ENCODE measurements at regions not wholly inside any gene's neighbourhood (a gene's known extent, or its start where the extent isn't known, plus 50 kb on each side); places are given as distances from the start of the nearest gene placed in this dataset.

GRCh38 chr12:42749239-42749638 is 159.7 kb upstream of the PRICKLE1 start:
- Histone ChIP-seq H3K36me3 (ENCODE audit: insufficient read depth, low read length) (no peaks in the 10 kb centered on the region), H3K4me3 (ENCODE audit: low read depth in 1 of 2, low read length in 2 of 2) (no peak overlapping the region), H3K9ac (ENCODE audit: low read length) (no peak overlapping the region), H3K9me3 (ENCODE audit: low read length) (peaks cover 3% of the 10 kb centered on the region), H3K27me3 (ENCODE audit: control insufficient read depth in 1 of 2, insufficient read depth in 2 of 2, low read length in 2 of 2) (no peaks in the 10 kb centered on the region), H3K27ac (ENCODE audit: low read depth, low read length) (no peak overlapping the region), H3K4me1 (ENCODE audit: insufficient read depth, low read length) (peaks cover 7% of the 10 kb centered on the region)

DNA sequence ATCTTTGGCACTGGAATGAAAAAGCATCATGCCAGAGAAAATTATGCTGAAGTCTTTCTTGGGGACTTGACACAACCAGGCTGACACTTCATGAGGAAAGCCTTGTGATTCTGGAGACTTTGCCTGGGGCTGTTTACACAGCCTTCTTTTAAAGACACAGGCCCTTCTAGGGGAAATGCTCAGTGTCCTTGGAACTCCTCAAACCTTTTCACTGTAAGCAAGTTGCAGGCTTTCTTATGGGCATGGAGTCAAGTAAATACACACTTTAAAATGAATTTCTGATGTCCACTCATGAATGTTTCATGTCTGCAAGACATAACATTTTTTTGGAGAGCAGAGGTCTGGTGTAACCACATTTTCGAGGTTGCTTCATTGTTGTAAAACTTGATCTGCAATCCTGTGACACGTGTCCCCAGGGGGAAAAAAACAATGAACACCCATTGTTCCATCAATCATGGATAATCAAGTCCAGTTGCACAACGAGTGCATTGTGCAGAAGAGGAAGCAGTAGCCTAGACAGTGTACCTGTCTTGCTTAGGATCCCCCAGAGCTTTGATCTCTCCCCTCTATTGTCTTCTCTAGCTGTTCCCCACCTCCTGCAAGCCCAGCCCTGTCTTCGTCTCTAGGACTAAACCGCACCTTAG is 155.1 kb upstream of the PRICKLE1 start:
- no peaks in the 10 kb centered on the region for H3K36me3 ChIP-seq (ENCODE audit: insufficient read depth, low read length)
- peaks cover 3% of the 10 kb centered on the region for H3K9me3 ChIP-seq (ENCODE audit: low read length)
- H3K4me3 ChIP-seq (ENCODE audit: low read depth in 1 of 2, low read length in 2 of 2): no peak overlapping the region
- H3K27ac ChIP-seq (ENCODE audit: low read depth, low read length): no peak overlapping the region
- no peaks in the 10 kb centered on the region for H3K27me3 ChIP-seq (ENCODE audit: control insufficient read depth in 1 of 2, insufficient read depth in 2 of 2, low read length in 2 of 2)
- no peak overlapping the region for H3K9ac ChIP-seq (ENCODE audit: low read length)
- H3K4me1 ChIP-seq (ENCODE audit: insufficient read depth, low read length): peaks cover 30% of the 10 kb centered on the region

DNA sequence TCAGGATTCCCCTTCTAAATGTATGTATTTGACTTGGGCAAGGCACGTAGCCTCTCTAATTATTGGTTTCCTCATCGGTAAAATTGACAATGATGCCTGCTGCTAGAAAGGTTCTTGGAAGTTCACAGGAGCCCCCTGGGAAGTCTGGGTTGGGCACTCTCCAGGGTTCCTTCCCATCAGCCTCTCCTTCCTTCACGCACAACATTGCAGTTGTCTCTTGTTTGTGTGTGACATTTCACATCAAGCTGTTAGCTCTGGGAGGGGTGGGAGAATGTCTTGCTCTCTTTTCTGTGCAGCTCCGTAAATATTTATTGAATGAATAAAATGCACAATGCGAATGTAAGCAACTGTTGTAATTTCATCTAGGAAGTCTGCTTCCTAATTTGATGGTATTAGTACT is 153.2 kb upstream of the PRICKLE1 start:
- no peaks in the 10 kb centered on the region for H3K36me3 ChIP-seq (ENCODE audit: insufficient read depth, low read length)
- H3K27ac ChIP-seq (ENCODE audit: low read depth, low read length): no peak overlapping the region
- H3K9me3 ChIP-seq (ENCODE audit: low read length): peaks cover 3% of the 10 kb centered on the region
- no peak overlapping the region for H3K9ac ChIP-seq (ENCODE audit: low read length)
- H3K27me3 ChIP-seq (ENCODE audit: control insufficient read depth in 1 of 2, insufficient read depth in 2 of 2, low read length in 2 of 2): no peaks in the 10 kb centered on the region
- H3K4me3 ChIP-seq (ENCODE audit: low read depth in 1 of 2, low read length in 2 of 2): no peak overlapping the region
- H3K4me1 ChIP-seq (ENCODE audit: insufficient read depth, low read length): peaks cover 32% of the 10 kb centered on the region

DNA sequence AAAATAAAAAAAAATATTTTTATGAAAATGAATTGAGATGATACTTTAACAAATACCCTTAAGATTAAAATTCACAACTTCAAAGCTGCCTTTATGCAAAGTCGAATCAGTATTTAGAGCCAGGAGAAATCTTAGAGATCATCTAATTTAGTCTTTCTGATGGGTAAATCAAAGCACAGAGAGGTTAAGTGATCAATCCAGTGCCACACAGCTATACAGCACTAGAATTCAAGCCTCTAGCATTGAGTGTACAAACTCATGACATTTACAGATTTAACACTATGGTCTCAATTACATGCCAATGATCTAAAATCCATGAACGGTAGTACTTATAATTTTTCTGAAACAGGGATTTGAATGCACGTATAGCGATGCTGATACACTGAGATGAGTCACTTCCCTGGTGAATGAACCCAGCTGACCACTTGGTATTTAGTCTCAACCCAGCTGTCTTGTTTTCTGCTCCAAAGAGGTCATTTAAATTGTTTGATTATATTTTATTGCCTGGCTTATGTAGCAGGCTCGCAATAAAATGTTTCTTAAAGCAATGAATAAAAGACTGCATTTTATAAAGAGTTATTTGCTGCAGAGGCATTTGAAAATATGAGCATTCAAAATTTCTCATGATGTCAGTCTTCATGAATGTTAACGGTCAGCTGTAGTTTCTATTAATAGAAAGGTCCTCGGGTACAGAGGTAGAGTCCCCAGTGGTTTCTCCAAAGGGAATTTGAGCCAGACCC is 152.4 kb upstream of the PRICKLE1 start:
- Histone ChIP-seq H3K27ac (ENCODE audit: low read depth, low read length) (no peak overlapping the region), H3K36me3 (ENCODE audit: insufficient read depth, low read length) (no peaks in the 10 kb centered on the region), H3K9ac (ENCODE audit: low read length) (no peak overlapping the region), H3K4me1 (ENCODE audit: insufficient read depth, low read length) (peaks cover 35% of the 10 kb centered on the region), H3K4me3 (ENCODE audit: low read depth in 1 of 2, low read length in 2 of 2) (no peak overlapping the region), H3K27me3 (ENCODE audit: control insufficient read depth in 1 of 2, insufficient read depth in 2 of 2, low read length in 2 of 2) (no peaks in the 10 kb centered on the region), H3K9me3 (ENCODE audit: low read length) (peaks cover 3% of the 10 kb centered on the region)

DNA sequence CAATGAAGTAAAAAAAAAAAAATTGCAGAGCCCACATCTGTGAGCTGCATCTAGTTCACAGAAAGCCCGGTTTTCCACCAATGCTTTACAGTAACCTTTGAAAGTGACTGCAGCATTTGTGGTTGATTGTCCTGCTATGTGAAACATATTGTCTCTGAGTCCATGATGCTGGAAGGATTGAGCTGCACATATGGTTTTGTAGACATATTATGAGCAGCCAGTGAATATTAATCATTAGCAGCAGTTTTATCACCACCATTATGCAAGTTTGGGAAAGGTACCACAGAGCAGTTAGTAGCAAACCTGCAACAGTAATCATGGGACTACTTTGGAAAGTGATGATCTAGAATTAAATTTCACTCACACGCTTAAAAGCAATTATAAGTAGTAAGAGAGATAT is 151.5 kb upstream of the PRICKLE1 start:
- peaks cover 39% of the 10 kb centered on the region for H3K4me1 ChIP-seq (ENCODE audit: insufficient read depth, low read length)

DNA sequence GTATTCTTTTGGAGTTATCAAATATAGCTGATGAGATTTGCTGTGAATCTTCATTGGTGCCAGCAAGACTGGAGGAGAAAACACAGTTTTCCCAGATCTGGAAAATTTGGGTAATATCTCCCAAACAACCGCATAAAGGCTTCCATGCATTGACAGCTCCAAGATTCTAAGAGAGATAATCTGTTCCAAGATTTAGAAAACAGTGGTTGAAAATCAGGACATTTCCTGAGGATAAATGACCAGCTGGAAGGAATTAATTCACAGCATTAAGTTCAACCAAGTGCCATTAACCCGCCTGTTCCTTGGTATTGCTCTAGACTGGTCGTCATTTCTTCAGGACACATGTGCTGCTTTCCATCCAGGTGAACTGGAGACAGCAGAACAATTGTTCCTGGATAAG is 147.9 kb upstream of the PRICKLE1 start:
- Histone ChIP-seq H3K9me3 (ENCODE audit: low read length) (no peaks in the 10 kb centered on the region), H3K4me1 (ENCODE audit: insufficient read depth, low read length) (peaks cover 29% of the 10 kb centered on the region), H3K27me3 (ENCODE audit: control insufficient read depth in 1 of 2, insufficient read depth in 2 of 2, low read length in 2 of 2) (no peaks in the 10 kb centered on the region), H3K9ac (ENCODE audit: low read length) (no peak overlapping the region), H3K27ac (ENCODE audit: low read depth, low read length) (no peak overlapping the region), H3K36me3 (ENCODE audit: insufficient read depth, low read length) (no peaks in the 10 kb centered on the region), H3K4me3 (ENCODE audit: low read depth in 1 of 2, low read length in 2 of 2) (no peak overlapping the region)

More for the DNA sequence above, 151.5 kb upstream of the PRICKLE1 start:
- Histone ChIP-seq H3K4me3 (ENCODE audit: low read depth in 1 of 2, low read length in 2 of 2) (no peak overlapping the region), H3K36me3 (ENCODE audit: insufficient read depth, low read length) (no peaks in the 10 kb centered on the region), H3K9me3 (ENCODE audit: low read length) (peaks cover under 1% of the 10 kb centered on the region), H3K27ac (ENCODE audit: low read depth, low read length) (no peak overlapping the region), H3K27me3 (ENCODE audit: control insufficient read depth in 1 of 2, insufficient read depth in 2 of 2, low read length in 2 of 2) (no peaks in the 10 kb centered on the region), H3K9ac (ENCODE audit: low read length) (no peak overlapping the region)

- no peaks in the 10 kb centered on the region for H3K27me3 ChIP-seq (ENCODE audit: control insufficient read depth in 1 of 2, insufficient read depth in 2 of 2, low read length in 2 of 2)
- peaks cover 21% of the 10 kb centered on the region for H3K4me1 ChIP-seq (ENCODE audit: insufficient read depth, low read length)
- H3K9me3 ChIP-seq (ENCODE audit: low read length): no peaks in the 10 kb centered on the region
- H3K36me3 ChIP-seq (ENCODE audit: insufficient read depth, low read length): no peaks in the 10 kb centered on the region
- H3K4me3 ChIP-seq (ENCODE audit: low read depth in 1 of 2, low read length in 2 of 2): no peak overlapping the region
- H3K27ac ChIP-seq (ENCODE audit: low read depth, low read length): no peak overlapping the region
- no peak overlapping the region for H3K9ac ChIP-seq (ENCODE audit: low read length)
These were observed 146.4 kb upstream of the PRICKLE1 start for GRCh38 chr12:42735861-42736361.

DNA sequence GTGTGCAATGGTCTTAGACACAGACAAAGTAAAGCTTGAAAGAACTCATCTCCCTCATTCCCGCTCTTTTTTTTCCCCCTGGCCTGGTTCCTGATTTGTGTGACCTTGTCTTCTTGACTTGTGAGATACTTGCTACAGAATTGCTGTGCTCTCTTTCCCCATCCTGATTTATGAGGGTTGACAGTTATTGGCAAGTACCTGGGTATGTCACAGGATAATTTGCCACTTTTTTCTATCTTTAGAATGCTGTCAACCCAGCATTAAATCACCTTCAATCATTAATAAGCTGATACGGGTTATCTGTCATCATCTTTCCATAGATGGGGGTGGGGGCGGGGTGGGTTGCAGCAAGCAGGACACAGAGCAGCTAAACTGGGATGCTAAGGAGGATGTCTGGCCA is 144.4 kb upstream of the PRICKLE1 start:
- no peak overlapping the region for H3K9ac ChIP-seq (ENCODE audit: low read length)
- no peak overlapping the region for H3K4me3 ChIP-seq (ENCODE audit: low read depth in 1 of 2, low read length in 2 of 2)
- peaks cover 21% of the 10 kb centered on the region for H3K4me1 ChIP-seq (ENCODE audit: insufficient read depth, low read length)
- H3K36me3 ChIP-seq (ENCODE audit: insufficient read depth, low read length): no peaks in the 10 kb centered on the region
- H3K27ac ChIP-seq (ENCODE audit: low read depth, low read length): no peak overlapping the region
- H3K27me3 ChIP-seq (ENCODE audit: control insufficient read depth in 1 of 2, insufficient read depth in 2 of 2, low read length in 2 of 2): no peaks in the 10 kb centered on the region
- H3K9me3 ChIP-seq (ENCODE audit: low read length): no peaks in the 10 kb centered on the region

GRCh38 chr12:42732908-42733411 is 143.4 kb upstream of the PRICKLE1 start:
- Histone ChIP-seq H3K9me3 (ENCODE audit: low read length) (no peaks in the 10 kb centered on the region), H3K27ac (ENCODE audit: low read depth, low read length) (no peak overlapping the region), H3K4me3 (ENCODE audit: low read depth in 1 of 2, low read length in 2 of 2) (no peak overlapping the region), H3K9ac (ENCODE audit: low read length) (no peak overlapping the region), H3K36me3 (ENCODE audit: insufficient read depth, low read length) (no peaks in the 10 kb centered on the region), H3K27me3 (ENCODE audit: control insufficient read depth in 1 of 2, insufficient read depth in 2 of 2, low read length in 2 of 2) (no peaks in the 10 kb centered on the region), H3K4me1 (ENCODE audit: insufficient read depth, low read length) (peaks cover 21% of the 10 kb centered on the region)

DNA sequence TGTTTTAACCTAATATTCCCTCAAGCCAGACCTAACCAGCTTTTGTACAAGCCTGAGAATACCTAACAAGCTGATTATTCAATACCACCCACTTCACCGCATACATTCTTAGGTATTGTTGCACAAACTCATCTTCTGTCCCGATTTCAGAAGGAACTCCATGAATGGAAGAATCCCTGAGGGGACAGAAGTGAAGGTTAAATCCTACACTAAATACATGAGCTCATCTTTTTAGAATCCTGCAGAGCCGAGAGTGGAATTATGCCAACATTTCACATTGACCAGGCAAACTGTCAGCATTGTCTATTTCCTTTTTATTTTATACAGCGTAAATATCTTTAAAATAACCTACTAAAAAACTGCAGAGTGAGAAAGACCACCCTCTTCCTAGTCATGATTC is 140.7 kb upstream of the PRICKLE1 start:
- H3K9me3 ChIP-seq (ENCODE audit: low read length): no peaks in the 10 kb centered on the region

GRCh38 chr12:42729535-42729900 is 140.0 kb upstream of the PRICKLE1 start:
- no peak overlapping the region for H3K4me3 ChIP-seq (ENCODE audit: low read depth in 1 of 2, low read length in 2 of 2)
- H3K9ac ChIP-seq (ENCODE audit: low read length): no peak overlapping the region
- no peaks in the 10 kb centered on the region for H3K27me3 ChIP-seq (ENCODE audit: control insufficient read depth in 1 of 2, insufficient read depth in 2 of 2, low read length in 2 of 2)
- no peaks in the 10 kb centered on the region for H3K4me1 ChIP-seq (ENCODE audit: insufficient read depth, low read length)
- H3K36me3 ChIP-seq (ENCODE audit: insufficient read depth, low read length): no peaks in the 10 kb centered on the region
- no peak overlapping the region for H3K27ac ChIP-seq (ENCODE audit: low read depth, low read length)
- H3K9me3 ChIP-seq (ENCODE audit: low read length): no peaks in the 10 kb centered on the region

More for the DNA sequence above, 140.7 kb upstream of the PRICKLE1 start:
- Histone ChIP-seq H3K36me3 (ENCODE audit: insufficient read depth, low read length) (no peaks in the 10 kb centered on the region), H3K4me3 (ENCODE audit: low read depth in 1 of 2, low read length in 2 of 2) (no peak overlapping the region), H3K27ac (ENCODE audit: low read depth, low read length) (no peak overlapping the region), H3K27me3 (ENCODE audit: control insufficient read depth in 1 of 2, insufficient read depth in 2 of 2, low read length in 2 of 2) (no peaks in the 10 kb centered on the region), H3K4me1 (ENCODE audit: insufficient read depth, low read length) (peaks cover 4% of the 10 kb centered on the region), H3K9ac (ENCODE audit: low read length) (no peak overlapping the region)
